HepG2 (cell line): ENCODE measurements at regions not wholly inside any gene's neighbourhood (a gene's known extent, or its start where the extent isn't known, plus 50 kb on each side); places are given as distances from the start of the nearest gene placed in this dataset.

Source experiments
- ATAC-seq: fragments of 200-7000 bp; cut with Tn5 transposase; 3 replicates; pipeline ENCODE4 v1.9.1; 2020; ENCODE audit warnings: mild to moderate bottlenecking, moderate library complexity
- BruUV-seq: library from RNA; stranded (reverse); fragments of 400-500 nt; replicated peaks from 2 replicates; lab custom pipeline; 2021; lab: Mats Ljungman, UMichigan
- CTCF ChIA-PET: fragments of 300-600 bp; formaldehyde crosslinking; extraction: SDS; loops from one replicate; lab custom pipeline; 2021; ENCODE audit warnings: low total read pairs, inconsistent platforms, low intra/inter-chr PET ratio; lab: Yijun Ruan, JAX
- POLR2A ChIA-PET: fragments of 350-600 bp; sonication (Branson Sonifier 250); formaldehyde crosslinking; loops from one replicate; lab custom pipeline; 2020; ENCODE audit warnings: antibody characterized with exemption, inconsistent platforms; lab: Yijun Ruan, JAX
- DNase-seq: peaks from one replicate; pipeline ENCODE4 v3.0.0-alpha.2; 2015; ENCODE audit warnings: low spot score
- FAIRE-seq: peaks from 3 replicates; lab custom pipeline; 2011; peaks lifted over from hg19 to GRCh38; lab: Jason Lieb, UNC
- H2AFZ ChIP-seq: one replicate; pipeline ENCODE4 v1.6.1; 2011; ENCODE audit warnings: low read length, inconsistent platforms
- H3K27ac ChIP-seq: fragments of 300-600 bp; 3 replicates; pipeline ENCODE4 v1.8.0; 2011; ENCODE audit warnings: mixed run types, mild to moderate bottlenecking, mixed read lengths, low read length, inconsistent platforms; ENCODE audit not compliant: insufficient read depth; ENCODE audit errors: extremely low read length
- H3K27me3 ChIP-seq, 2 experiments: fragments of 200-600 bp in 1 of 2; 2 replicates in 1 of 2; 3 replicates in 1 of 2; pipeline versions ENCODE4 v1.6.0 to v1.8.0; 2011; ENCODE audit warnings: low read length in 2 of 2, mild to moderate bottlenecking in 2 of 2, moderate library complexity in 2 of 2, inconsistent platforms in 1 of 2; ENCODE audit not compliant: insufficient read depth in 2 of 2, control insufficient read depth in 1 of 2
- H3K36me3 ChIP-seq, 2 experiments: fragments of 200-600 bp in 1 of 2; replicated peaks in 1 of 2; 2 replicates in 1 of 2; 3 replicates in 1 of 2; pipeline versions ENCODE4 v1.5.1 to v1.8.0; 2011; ENCODE audit warnings: low read length in 2 of 2, inconsistent platforms in 1 of 2; ENCODE audit not compliant: insufficient read depth in 2 of 2, control insufficient read depth in 1 of 2
- H3K4me1 ChIP-seq: 2 replicates; pipeline ENCODE4 v1.5.1; 2012; ENCODE audit warnings: low read length, inconsistent platforms; ENCODE audit not compliant: insufficient read depth
- H3K4me2 ChIP-seq: 2 replicates; pipeline ENCODE4 v1.6.0; 2011; ENCODE audit warnings: low read depth, low read length, inconsistent platforms
- H3K4me3 ChIP-seq, 3 experiments: fragments of 200-600 bp in 1 of 3; sonication (generic), shearing (Covaris generic) in 1 of 3; replicated peaks in 1 of 3; 2 replicates each; pipeline ENCODE4 v1.5.1; 2011 to 2016; ENCODE audit warnings: low read length in 3 of 3, inconsistent platforms in 2 of 3, low read depth in 2 of 3, mild to moderate bottlenecking in 2 of 3, control low read depth in 1 of 3, mixed read lengths in 1 of 3; ENCODE audit not compliant: insufficient read depth in 1 of 3
- H3K79me2 ChIP-seq: one replicate; pipeline ENCODE4 v1.6.1; 2011; ENCODE audit warnings: low read length, inconsistent platforms; ENCODE audit not compliant: insufficient read depth
- H3K9ac ChIP-seq: 2 replicates; pipeline ENCODE4 v1.6.0; 2011; ENCODE audit warnings: mild to moderate bottlenecking, low read depth, low read length, inconsistent platforms; ENCODE audit not compliant: insufficient read depth
- H3K9me3 ChIP-seq: 2 replicates; pipeline ENCODE4 v1.5.1; 2012; ENCODE audit warnings: mild to moderate bottlenecking, low read length
- H4K20me1 ChIP-seq: 2 replicates; pipeline ENCODE4 v1.6.0; 2011; ENCODE audit warnings: inconsistent platforms, mild to moderate bottlenecking, low read length, moderate library complexity; ENCODE audit not compliant: insufficient read depth
- FLYWCH1 ChIP-seq: sonication (generic); formaldehyde crosslinking; IDR thresholded peaks from 2 replicates; pipeline ENCODE4 v1.8.1; 2023; ENCODE audit warnings: mild to moderate bottlenecking, missing genetic modification reagents
- HNF4A ChIP-seq: sonication (generic); formaldehyde crosslinking; IDR thresholded peaks from 2 replicates; pipeline ENCODE4 v1.4.0; 2020; ENCODE audit warnings: missing genetic modification reagents
- SOX13 ChIP-seq, 3 experiments: fragments of 450-650 bp in 1 of 3; sonication (generic) in 1 of 3; formaldehyde crosslinking in 1 of 3; IDR thresholded peaks in 2 of 3; conservative IDR thresholded peaks in 1 of 3; 2 replicates each; pipeline versions ENCODE4 v1.5.0 to v1.6.1; 2016 to 2020; ENCODE audit warnings: antibody characterized with exemption in 1 of 3, mild to moderate bottlenecking in 1 of 3, missing compliant biosample characterization in 1 of 3, missing genetic modification reagents in 1 of 3, moderate library complexity in 1 of 3
- TEAD2 ChIP-seq: sonication (generic); formaldehyde crosslinking; IDR thresholded peaks from 2 replicates; pipeline ENCODE4 v1.9.0; 2021; ENCODE audit warnings: missing genetic modification reagents
- ZEB1 ChIP-seq: IDR thresholded peaks from 2 replicates; pipeline ENCODE4 v1.6.1; 2012; ENCODE audit warnings: mild to moderate bottlenecking, low read depth, inconsistent platforms; ENCODE audit not compliant: insufficient replicate concordance
- ZNF101 ChIP-seq: sonication (generic); formaldehyde crosslinking; IDR thresholded peaks from 2 replicates; pipeline ENCODE4 v1.4.0; 2020; ENCODE audit warnings: mild to moderate bottlenecking, low read depth, missing genetic modification reagents, borderline replicate concordance
- ZNF121 ChIP-seq: sonication (generic); formaldehyde crosslinking; IDR thresholded peaks from 2 replicates; pipeline ENCODE4 v1.5.0; 2020; ENCODE audit warnings: mild to moderate bottlenecking, missing genetic modification reagents
- ZNF333 ChIP-seq: sonication (generic); formaldehyde crosslinking; IDR thresholded peaks from 2 replicates; pipeline ENCODE4 v1.4.0; 2020; ENCODE audit warnings: mild to moderate bottlenecking, missing genetic modification reagents, borderline replicate concordance
- ZNF672 ChIP-seq: sonication (generic); formaldehyde crosslinking; IDR thresholded peaks from 2 replicates; pipeline ENCODE4 v1.8.1; 2022; ENCODE audit warnings: missing genetic modification reagents
- WGBS: methylation state at CpG from one replicate; pipeline ENCODE4 v1.1.6; 2017; ENCODE audit warnings: low lambda C conversion rate; 5-methylcytosine and 5-hydroxymethylcytosine counted together
- in situ Hi-C: cut with HindIII; loops from 2 replicates; pipeline ENCODE4 v1.10.0; 2017; ENCODE audit warnings: low pct_unique_long_range_greater_than_20kb; ENCODE audit not compliant: extremely low pct_ligation_motif_present
- intact Hi-C: fragments of 100-400 bp; cut with micrococcal nuclease; formaldehyde crosslinking; loops from one replicate; pipeline ENCODE4 v1.10.0; 2022; ENCODE audit not compliant: unreplicated experiment

GRCh38 chr12:98423963-98424362, 91.4 kb upstream of the TMPO start:
- no peak for FAIRE-seq
- ChIA-PET POLR2A (no interaction called here), CTCF (interaction anchor here (1.1 to 1.4 kb wide), 2 partner anchors 92 to 109 kb away, joined by 3 to 11 read pairs; partner anchors contain the start of gene TMPO)
- H4K20me1 ChIP-seq: no peaks in the 10 kb centered on the region
- no peak overlapping the region for H2AFZ ChIP-seq
- intact Hi-C loops: loop anchor here (2.0 to 10.0 kb wide), 4 partner anchors 67 to 571 kb away; no protein-coding TSS in a partner anchor
- no peak overlapping the region for H3K4me2 ChIP-seq
- no peaks in the 10 kb centered on the region for H3K36me3 ChIP-seq
- no peak for TF ChIP-seq ZNF101 (CRISPR knock-in tag)
- no peak for TF ChIP-seq ZNF672 (CRISPR knock-in tag)
- TF ChIP-seq ZNF121: peak; percentile 72
- TF ChIP-seq FLYWCH1 (CRISPR knock-in tag): no peak
- TF ChIP-seq HNF4A (CRISPR knock-in tag): peak; percentile 15; the same call in 1 of the 2 replicates
- TF ChIP-seq TEAD2 (CRISPR knock-in tag): no peak
- TF ChIP-seq ZEB1: no peak
- TF ChIP-seq SOX13 (IDR thresholded peaks at IDR 0.05): no peak
- 0 out of 4 replicates have a peak, but pooled peaks of 1 of the 2 experiments have one; percentile 4 for TF ChIP-seq SOX13 (CRISPR knock-in tag; conservative IDR thresholded peaks at IDR 0.05 in 1 of 2, IDR thresholded peaks at IDR 0.05 in 1 of 2)
- TF ChIP-seq ZNF333 (CRISPR knock-in tag): no peak
- peaks cover 20% of the 10 kb centered on the region; the same call in 1 of the 2 replicates for H3K4me1 ChIP-seq
- no TSS peak for BruUV-seq
- H3K9ac ChIP-seq: no peak overlapping the region
- no peak for DNase-seq
- WGBS: 7% methylated on average over 2 of the region's 2 CpGs
- no peak for ATAC-seq
- in situ Hi-C loops: loop anchor here (5.0 to 10.0 kb wide), 2 partner anchors 93 to 231 kb away; partner anchors contain the start of gene TMPO
- H3K27me3 ChIP-seq: 0 out of 5 replicates have a peak, but pooled peaks cover 0 to 1% of the 10 kb centered on the region in 2 experiments
- H3K27ac ChIP-seq: no peak overlapping the region
- no peaks in the 10 kb centered on the region for H3K9me3 ChIP-seq
- no peak overlapping the region for H3K4me3 ChIP-seq
- no peaks in the 10 kb centered on the region for H3K79me2 ChIP-seq
